ENCODE measurements at regions not wholly inside any gene's neighbourhood (a gene's known extent, or its start where the extent isn't known, plus 50 kb on each side); places are given as distances from the start of the nearest gene placed in this dataset.

GRCh38 chr3:61369678-61370077, 118.4 kb upstream of the FHIT start:
- no peak for TF ChIP-seq CTCF (conservative IDR thresholded peaks at IDR 0.05 in 1 of 2, IDR thresholded peaks at IDR 0.05 in 1 of 2; ENCODE audit: low read depth in 1 of 2, low read length in 2 of 2)
- TF ChIP-seq EZH2 (IDR thresholded peaks at IDR 0.05; ENCODE audit: low read length, missing control alignments): no peak

All from fibroblast of lung (primary cell).